ENCODE measurements at regions not wholly inside any gene's neighbourhood (a gene's known extent, or its start where the extent isn't known, plus 50 kb on each side); places are given as distances from the start of the nearest gene placed in this dataset.

DNA sequence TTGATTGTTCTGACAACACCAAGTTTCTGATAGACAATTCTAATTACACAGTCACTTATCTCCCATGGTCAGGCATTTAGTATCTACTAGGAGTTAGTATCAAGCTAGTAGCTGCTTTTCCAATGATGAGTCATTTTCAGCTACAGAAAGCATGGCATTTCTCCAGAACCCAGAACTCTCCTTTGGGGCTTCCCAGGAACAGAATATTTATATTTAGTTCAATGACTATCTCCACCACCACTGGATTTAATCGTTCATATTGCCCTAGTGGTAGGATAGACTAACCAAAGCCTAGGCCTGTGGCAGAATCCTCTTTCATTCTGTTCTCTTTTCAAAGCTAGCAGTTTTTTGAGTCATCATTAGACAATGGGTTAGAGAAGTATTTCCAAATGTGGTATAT, 569.4 kb downstream of the GABRG1 start:
- TF ChIP-seq PPARA (CRISPR knock-in tag; IDR thresholded peaks at IDR 0.05; ENCODE audit: borderline replicate concordance) (no peak), ARNTL (CRISPR knock-in tag; IDR thresholded peaks at IDR 0.05; ENCODE audit: borderline replicate concordance, low read depth) (no peak), ZC3H10 (CRISPR knock-in tag; IDR thresholded peaks at IDR 0.05) (no peak), ZNF565 (CRISPR knock-in tag; conservative IDR thresholded peaks at IDR 0.05; ENCODE audit: low read depth) (no peak), ZNF8 (CRISPR knock-in tag; IDR thresholded peaks at IDR 0.05) (no peak), GLIS3 (CRISPR knock-in tag; IDR thresholded peaks at IDR 0.05) (no peak), SNAI2 (CRISPR knock-in tag; IDR thresholded peaks at IDR 0.05) (no peak), TCF4 (CRISPR knock-in tag; IDR thresholded peaks at IDR 0.05; ENCODE audit: borderline replicate concordance) (no peak), ZFP30 (CRISPR knock-in tag; IDR thresholded peaks at IDR 0.05) (no peak), RARB (CRISPR knock-in tag; IDR thresholded peaks at IDR 0.05) (no peak), ESRRG (CRISPR knock-in tag; IDR thresholded peaks at IDR 0.05) (no peak), ISL1 (CRISPR knock-in tag; IDR thresholded peaks at IDR 0.05) (no peak), TOX (CRISPR knock-in tag; IDR thresholded peaks at IDR 0.05; ENCODE audit: borderline replicate concordance) (no peak)
- TF ChIP-seq, protein P1, sequence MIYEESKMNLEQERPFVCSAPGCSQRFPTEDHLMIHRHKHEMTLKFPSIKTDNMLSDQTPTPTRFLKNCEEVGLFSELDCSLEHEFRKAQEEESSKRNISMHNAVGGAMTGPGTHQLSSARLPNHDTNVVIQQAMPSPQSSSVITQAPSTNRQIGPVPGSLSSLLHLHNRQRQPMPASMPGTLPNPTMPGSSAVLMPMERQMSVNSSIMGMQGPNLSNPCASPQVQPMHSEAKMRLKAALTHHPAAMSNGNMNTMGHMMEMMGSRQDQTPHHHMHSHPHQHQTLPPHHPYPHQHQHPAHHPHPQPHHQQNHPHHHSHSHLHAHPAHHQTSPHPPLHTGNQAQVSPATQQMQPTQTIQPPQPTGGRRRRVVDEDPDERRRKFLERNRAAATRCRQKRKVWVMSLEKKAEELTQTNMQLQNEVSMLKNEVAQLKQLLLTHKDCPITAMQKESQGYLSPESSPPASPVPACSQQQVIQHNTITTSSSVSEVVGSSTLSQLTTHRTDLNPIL (CRISPR knock-in tag; IDR thresholded peaks at IDR 0.05; ENCODE audit: low read depth) = no peak
- TF ChIP-seq, protein P2, sequence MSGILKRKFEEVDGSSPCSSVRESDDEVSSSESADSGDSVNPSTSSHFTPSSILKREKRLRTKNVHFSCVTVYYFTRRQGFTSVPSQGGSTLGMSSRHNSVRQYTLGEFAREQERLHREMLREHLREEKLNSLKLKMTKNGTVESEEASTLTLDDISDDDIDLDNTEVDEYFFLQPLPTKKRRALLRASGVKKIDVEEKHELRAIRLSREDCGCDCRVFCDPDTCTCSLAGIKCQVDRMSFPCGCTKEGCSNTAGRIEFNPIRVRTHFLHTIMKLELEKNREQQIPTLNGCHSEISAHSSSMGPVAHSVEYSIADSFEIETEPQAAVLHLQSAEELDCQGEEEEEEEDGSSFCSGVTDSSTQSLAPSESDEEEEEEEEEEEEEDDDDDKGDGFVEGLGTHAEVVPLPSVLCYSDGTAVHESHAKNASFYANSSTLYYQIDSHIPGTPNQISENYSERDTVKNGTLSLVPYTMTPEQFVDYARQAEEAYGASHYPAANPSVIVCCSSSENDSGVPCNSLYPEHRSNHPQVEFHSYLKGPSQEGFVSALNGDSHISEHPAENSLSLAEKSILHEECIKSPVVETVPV (CRISPR knock-in tag; IDR thresholded peaks at IDR 0.05) = no peak
- TF ChIP-seq, protein P3, sequence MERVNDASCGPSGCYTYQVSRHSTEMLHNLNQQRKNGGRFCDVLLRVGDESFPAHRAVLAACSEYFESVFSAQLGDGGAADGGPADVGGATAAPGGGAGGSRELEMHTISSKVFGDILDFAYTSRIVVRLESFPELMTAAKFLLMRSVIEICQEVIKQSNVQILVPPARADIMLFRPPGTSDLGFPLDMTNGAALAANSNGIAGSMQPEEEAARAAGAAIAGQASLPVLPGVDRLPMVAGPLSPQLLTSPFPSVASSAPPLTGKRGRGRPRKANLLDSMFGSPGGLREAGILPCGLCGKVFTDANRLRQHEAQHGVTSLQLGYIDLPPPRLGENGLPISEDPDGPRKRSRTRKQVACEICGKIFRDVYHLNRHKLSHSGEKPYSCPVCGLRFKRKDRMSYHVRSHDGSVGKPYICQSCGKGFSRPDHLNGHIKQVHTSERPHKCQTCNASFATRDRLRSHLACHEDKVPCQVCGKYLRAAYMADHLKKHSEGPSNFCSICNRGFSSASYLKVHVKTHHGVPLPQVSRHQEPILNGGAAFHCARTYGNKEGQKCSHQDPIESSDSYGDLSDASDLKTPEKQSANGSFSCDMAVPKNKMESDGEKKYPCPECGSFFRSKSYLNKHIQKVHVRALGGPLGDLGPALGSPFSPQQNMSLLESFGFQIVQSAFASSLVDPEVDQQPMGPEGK (CRISPR knock-in tag; IDR thresholded peaks at IDR 0.05; ENCODE audit: borderline replicate concordance) = no peak
- TF ChIP-seq, protein P4, sequence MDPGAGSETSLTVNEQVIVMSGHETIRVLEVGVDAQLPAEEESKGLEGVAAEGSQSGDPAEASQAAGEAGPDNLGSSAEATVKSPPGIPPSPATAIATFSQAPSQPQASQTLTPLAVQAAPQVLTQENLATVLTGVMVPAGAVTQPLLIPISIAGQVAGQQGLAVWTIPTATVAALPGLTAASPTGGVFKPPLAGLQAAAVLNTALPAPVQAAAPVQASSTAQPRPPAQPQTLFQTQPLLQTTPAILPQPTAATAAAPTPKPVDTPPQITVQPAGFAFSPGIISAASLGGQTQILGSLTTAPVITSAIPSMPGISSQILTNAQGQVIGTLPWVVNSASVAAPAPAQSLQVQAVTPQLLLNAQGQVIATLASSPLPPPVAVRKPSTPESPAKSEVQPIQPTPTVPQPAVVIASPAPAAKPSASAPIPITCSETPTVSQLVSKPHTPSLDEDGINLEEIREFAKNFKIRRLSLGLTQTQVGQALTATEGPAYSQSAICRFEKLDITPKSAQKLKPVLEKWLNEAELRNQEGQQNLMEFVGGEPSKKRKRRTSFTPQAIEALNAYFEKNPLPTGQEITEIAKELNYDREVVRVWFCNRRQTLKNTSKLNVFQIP (CRISPR knock-in tag; IDR thresholded peaks at IDR 0.05; ENCODE audit: borderline replicate concordance, low read depth) = no peak
- TF ChIP-seq, protein P5, sequence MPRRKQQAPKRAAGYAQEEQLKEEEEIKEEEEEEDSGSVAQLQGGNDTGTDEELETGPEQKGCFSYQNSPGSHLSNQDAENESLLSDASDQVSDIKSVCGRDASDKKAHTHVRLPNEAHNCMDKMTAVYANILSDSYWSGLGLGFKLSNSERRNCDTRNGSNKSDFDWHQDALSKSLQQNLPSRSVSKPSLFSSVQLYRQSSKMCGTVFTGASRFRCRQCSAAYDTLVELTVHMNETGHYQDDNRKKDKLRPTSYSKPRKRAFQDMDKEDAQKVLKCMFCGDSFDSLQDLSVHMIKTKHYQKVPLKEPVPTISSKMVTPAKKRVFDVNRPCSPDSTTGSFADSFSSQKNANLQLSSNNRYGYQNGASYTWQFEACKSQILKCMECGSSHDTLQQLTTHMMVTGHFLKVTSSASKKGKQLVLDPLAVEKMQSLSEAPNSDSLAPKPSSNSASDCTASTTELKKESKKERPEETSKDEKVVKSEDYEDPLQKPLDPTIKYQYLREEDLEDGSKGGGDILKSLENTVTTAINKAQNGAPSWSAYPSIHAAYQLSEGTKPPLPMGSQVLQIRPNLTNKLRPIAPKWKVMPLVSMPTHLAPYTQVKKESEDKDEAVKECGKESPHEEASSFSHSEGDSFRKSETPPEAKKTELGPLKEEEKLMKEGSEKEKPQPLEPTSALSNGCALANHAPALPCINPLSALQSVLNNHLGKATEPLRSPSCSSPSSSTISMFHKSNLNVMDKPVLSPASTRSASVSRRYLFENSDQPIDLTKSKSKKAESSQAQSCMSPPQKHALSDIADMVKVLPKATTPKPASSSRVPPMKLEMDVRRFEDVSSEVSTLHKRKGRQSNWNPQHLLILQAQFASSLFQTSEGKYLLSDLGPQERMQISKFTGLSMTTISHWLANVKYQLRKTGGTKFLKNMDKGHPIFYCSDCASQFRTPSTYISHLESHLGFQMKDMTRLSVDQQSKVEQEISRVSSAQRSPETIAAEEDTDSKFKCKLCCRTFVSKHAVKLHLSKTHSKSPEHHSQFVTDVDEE (CRISPR knock-in tag; IDR thresholded peaks at IDR 0.05) = no peak
- ATAC-seq = no peak

DNA sequence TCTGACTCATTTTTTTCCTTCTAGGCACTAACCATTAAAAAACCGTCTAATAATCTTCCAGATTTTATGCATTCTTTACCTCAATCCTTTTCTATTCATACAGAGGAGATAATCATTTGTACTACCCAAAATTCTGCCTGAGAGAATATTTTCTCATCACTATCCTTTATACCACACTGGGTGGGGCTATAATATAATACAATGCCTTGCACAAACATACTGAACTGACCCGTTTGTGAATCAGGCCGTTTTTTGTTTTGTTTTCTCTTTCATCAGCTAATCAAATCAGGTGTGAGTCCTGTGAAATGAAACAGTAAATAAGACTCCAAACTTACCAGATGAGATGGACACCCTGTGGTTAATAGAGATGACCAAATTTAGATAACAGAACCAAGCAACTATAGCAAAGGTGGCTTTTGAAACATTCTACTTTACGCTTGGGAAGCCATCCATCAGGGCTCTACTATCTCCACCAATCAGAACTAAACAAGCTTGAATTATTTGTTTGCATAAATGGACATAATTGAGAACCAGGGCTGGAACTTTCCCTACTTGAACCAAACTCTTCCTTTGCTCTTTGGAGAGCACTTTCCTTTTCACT, 573.0 kb downstream of the GABRG1 start:
- TF ChIP-seq, protein P3 (CRISPR knock-in tag; IDR thresholded peaks at IDR 0.05; ENCODE audit: borderline replicate concordance) = no peak
- TF ChIP-seq, protein P5 (CRISPR knock-in tag; IDR thresholded peaks at IDR 0.05) = no peak
- no peak for TF ChIP-seq BACH2 (CRISPR knock-in tag; IDR thresholded peaks at IDR 0.05; ENCODE audit: borderline replicate concordance)
- no peak for ATAC-seq

Measured in SK-N-SH treated with all-trans-retinoic acid at 6 μM for 48 hours (cell line).